Mesenteric fat pad (tissue), 1 donor: ENCODE measurements at regions not wholly inside any gene's neighbourhood (a gene's known extent, or its start where the extent isn't known, plus 50 kb on each side); places are given as distances from the start of the nearest gene placed in this dataset.
"Not testable (repeated sequence)": the region's sequence is repeated elsewhere in the genome, so short reads cannot be mapped to it uniquely, and the experiment has no call there.

Experiments
- DNase-seq: peaks from one replicate; pipeline ENCODE4 v3.0.0-alpha.2; 2020; ENCODE audit warnings: low spot score
- donor health status: DM: yes; HTN: yes; CAD: no.

DNA sequence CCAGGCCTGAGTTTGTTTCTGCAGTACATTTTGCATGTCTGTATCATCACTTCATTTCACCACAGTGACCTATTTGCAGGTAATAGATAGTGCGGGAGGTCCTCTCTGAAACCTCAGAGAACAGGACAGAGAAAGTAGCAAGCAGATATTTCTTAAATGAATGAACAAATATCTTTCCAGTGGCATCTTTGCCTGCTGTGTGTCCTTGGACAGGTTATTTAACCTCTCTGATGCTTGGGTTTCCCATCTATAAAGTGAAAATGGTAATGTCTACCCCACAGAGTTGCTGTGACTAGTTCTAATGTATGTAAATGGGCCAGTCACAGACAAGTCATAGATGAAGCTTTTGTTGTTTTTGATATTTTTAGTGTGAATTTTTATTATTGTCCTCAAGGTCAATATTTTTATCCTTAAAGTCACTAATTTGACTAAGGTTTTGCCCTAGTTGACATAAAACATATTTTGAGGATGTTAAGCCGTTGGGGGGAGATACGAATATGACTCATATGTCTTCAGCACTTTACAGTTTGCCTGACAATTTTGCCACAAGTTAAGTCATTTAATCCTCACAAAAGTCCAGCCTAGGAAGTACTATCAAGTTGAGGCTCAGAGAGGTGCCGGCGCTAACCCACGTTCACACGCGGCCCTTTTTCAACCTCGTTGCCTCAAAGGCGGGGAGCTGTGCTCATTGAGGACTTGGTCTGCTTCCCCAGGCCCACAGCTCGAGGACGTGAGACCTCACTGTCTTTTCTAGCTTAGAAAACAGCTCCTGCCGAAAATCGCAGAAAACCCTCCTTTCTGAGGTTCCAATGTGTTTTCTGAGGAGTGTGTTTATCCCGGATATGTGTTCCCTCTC, 126.7 kb upstream of the STX18 start:
- DNase-seq, result no peak

DNA sequence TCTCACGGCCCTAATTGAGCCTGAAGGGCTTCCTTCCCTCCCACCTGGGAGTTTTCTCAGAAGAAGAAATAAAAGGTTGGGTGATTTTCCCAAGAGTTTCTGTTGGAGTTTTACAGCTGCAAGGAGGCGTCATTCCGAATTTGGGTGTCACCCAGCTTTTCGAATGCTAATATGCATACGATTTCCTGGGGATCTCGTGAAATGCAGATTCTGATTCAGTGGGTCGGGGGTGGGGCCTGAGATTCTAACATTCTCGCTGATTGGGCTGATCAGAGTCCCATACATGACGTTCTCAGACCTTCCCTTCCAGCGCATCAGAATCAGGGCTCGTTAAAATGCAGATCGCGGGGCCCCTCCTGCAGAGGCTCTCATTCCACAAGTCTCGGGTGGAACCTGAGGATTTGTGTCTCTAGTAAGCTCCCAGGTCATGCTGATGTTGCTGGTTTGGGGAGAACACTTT, 125.8 kb upstream of the STX18 start:
- DNase-seq, result no peak

DNA sequence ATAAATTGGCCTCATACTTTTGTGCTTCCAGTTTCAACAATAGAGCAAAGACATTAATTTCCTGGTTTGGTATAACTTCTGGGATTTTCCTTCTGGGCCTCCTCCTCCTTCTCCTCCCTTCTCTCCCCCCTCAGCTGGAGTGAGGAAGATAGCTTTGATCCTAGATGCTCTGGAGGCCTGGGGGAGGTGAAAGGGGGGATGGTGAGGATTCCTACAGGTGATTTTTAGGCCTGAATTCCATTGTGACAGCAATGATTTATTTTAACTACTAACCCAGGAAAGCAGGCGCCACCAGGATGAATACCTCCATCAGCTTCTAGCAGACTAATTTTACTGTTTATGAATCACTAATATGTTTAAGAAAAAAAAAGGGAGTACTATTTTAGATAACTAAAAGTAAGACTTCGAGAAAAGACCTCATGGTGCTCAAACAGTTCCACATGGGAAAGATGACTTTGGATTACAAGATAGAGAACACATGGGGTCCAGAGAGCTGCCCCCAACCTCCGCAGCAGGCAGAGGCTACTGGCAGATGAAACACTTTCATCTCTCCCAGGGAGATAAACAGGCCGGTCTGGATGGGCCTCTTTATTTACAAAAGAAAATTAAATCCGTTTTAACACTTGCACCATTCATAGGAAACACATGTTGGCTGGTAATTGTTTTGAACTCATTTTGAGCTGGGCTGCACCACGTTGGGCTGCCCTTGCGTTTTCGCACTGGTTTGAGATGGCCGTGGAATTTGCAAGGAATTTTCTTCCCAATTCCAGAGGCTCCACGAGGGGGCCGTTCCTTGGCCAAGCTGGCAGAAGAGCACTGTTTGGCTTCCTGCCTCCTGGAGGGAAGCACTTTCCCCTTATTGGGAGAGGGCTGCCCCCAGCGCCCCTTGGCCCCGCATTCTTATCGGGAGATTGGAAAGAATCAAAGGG, 125.1 kb upstream of the STX18 start:
- no peak for DNase-seq

DNA sequence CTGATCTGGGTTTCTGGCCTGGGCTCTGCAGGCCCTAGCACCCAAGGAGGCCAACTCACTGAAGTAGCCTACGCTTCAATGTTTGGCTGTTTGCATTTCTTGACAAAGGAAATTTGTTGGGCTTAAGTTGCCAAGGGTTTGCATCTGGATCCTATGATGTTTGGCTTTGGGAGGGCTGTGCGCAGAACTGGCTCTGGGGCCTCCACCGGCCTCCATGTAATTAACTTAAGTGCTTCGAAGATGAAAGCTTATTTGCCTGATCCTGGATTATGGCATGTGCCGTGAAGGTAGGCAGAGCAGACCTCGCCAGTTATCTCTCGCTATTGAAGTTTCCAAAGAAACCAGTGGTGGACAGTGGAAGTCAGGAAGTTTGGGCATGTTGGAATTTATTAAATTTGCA, 124.3 kb upstream of the STX18 start:
- DNase-seq, result no peak

DNA sequence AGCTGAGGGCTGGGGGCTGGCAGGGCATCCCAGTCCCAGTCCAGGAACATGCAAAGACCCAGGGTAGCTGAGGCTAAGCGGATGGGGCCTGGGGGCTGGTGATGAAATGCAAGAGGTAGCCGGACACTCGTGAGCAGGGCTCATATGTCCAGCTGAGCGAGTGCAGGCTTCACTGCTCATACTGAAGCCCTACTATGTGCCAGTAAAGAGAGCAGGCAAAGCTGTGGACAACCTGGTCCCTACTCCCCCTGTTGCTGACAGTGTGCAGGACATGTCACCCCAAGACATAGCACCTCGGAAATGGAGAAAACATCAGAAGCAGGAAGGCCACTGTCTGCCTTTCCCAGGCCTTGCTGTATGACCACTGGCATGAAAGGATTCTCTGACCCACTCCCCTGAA, 122.4 kb upstream of the STX18 start:
- DNase-seq, result no peak

DNA sequence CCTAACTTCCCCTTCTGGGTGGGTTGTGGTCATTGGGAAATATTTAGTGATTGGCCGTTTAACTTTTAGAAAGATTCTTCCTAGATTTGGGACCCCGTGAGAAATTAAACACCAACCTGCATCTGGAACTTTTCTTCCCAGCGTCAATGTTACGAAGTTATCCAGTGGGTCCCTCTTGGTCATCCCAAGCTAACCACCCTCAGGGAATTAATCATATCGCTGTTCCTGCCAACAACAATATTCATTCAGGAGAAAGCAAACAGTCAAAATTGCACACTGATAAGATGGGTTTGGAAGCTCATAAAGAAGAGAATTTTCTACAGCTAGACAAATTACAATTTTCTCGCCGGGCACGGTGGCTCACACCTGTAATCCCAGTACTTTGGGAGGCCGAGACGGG, 121.2 kb upstream of the STX18 start:
- DNase-seq, result no peak

DNA sequence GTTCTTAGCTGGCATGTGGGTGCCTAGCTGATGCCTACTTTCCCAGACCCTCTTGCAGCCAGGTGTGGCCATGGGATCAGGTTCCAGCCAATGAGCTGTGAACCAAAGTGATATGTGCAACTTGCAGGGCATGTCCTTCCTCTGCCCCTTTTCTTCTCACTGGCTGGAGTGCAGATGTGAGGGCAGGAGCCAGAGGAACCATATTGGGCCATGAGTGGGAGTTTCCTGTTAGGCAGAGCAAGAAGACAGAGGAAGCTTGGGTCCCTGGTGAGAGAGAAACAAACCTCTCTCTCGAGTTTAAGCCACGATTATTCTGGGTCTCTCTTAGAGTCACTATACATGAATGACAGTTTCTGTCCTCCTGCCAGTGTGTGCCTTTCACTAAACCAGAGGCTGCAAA, 120.4 kb upstream of the STX18 start:
- DNase-seq, result no peak

DNA sequence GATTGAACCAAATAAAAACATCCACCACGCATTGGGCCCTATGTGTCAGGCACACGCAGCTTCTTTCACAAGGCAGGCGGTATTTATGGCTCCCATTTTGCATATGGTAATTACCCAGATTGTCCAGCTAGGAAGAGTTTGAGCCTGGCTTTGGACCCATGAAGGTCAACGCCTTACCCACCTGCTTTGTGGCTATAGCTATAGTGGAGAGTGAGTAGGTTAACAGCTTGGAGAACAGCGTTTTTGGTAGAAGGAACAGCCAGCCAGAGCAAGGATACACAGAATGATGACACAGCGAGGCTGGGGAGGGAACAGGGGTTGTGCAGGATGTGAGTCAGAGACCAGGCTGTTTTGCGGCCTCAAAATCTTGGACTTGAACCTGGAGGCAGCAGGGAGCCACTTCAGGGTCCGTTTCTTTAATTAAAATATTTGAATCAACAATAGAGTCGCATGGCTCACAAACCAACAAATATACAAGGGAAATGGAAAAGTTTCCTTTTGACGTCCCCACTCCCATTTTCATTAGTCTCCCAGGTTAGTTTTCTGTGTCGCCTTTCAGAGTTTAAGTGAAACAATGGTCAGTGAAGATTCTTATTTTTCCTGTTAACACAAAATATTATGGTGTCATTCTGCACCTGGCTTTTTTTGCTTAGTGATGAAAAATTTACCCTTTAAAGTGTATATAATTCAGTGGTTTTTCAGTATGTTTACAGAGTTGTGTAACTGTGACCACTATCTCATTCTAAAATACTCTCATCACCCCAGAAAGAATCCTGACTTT, 118.2 kb upstream of the STX18 start:
- DNase-seq, result no peak

DNA sequence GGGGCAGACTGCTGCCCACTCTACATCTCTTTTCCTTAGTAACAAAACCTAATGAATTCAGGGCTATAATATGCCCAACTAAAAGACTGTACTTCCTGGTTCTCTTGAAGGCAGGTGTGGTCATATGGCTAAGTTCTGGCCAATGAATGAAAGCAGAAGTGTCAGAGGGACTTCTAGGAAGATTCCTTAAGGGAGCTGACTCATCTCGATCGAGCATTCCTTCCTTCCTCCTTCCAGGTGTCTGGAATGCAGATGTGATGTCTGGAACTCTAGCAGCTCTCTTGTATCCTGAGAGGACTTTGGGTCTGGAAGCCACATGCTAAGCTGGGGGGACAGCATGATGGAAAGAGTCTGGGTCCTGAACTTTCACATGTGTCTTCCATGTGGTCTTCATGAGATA, 116.2 kb upstream of the STX18 start:
- DNase-seq, result no peak

DNA sequence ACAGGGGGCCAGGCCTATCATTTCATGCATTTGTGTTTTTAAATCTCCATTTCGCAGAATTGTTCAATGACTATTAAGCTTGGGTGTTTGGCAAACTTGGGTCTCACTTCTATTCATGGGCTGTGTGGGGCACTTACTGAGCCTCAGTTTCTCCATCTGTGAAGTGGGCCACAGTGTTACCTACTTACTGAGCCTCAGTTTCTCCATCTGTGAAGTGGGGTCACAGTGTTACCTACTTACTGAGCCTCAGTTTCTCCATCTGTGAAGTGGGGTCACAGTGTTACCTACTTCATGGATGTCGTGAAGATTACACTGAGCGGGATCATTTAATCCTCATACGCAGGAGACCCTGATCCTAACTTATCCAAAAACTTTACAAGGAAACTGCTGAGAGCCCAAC, 115.1 kb upstream of the STX18 start:
- DNase-seq, result no peak

DNA sequence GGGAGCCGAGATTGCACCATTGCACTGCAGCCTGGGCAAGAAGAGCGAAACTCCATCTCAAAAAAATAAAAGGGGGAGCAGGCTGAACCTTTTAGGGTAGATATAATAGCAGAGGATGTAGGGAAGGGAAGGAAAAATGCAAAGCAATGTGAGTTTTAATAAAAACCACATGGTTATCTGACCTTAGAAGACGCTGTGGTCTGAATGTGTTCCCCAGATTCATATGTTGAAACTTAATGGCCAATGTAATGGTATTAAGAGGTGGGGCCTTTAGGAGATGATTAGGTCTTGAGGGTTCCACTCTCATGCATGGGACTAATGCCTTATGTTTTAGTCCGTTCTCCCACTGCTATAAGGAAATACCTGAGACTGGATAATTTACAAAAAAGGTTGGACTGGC, 114.1 kb upstream of the STX18 start:
- no peak for DNase-seq

DNA sequence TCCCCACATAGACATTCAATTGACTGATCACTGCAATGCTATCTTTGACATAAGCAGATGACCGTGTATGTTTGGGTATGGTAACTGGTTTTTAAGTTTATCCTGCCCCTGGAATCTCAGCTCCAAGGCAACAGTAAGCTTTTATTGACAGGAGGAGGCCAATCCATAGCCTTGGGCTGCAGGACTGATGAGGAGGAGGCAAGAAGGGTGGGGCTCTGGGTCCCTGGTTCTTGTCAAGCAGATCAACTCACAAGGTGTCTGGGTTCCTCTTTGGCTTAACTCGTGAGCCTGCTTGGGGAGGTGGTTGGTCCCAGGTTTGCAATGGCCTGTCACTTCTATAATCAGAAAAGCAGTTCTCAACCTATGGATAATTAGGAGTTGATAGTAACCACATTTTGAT, 113.2 kb upstream of the STX18 start:
- DNase-seq, result no peak

DNA sequence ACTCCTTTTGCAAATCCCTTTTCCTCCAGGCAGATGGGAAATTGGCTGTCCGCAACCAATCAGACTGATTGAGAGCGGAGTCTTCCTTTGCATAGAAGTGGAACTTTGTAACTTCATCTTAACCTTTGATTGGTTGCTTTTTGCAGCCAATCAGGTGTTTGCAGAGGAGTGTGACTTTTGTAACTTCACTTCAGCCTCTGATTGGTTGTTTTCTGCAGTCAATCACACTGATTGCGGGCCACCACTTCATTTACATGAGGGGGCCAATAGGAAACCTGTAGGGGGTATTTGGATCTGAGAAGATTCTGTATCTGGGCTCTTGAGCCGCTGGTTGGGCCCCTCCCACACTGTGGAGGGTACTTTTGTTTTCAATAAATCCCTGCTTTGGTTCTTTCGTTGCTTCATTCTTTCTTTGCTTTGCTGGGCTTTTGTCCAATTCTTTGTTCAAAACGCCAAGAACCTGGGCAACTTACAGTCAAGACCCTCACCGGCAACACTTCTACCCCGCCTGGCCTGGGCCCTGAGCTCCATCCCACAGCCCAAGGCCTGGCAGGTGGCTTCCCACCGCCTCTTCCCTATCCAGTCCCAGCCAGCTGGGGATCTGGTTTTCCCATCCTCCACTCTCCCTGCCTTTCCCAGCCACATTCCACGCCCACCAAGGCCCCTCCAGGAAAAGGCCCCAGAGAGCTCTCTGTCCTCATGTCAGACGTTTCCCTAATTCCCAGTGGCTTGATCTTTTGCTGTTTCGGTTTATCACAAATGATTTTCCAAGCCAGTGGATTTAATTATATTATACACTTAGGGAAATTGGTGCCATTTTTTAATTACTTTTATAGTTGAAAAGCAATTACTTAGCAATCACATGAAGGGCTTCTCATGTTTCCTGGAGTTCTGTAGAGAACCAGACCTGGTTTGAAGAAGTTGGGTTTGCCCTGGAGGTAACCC, 110.2 kb upstream of the STX18 start:
- DNase-seq, result no peak

DNA sequence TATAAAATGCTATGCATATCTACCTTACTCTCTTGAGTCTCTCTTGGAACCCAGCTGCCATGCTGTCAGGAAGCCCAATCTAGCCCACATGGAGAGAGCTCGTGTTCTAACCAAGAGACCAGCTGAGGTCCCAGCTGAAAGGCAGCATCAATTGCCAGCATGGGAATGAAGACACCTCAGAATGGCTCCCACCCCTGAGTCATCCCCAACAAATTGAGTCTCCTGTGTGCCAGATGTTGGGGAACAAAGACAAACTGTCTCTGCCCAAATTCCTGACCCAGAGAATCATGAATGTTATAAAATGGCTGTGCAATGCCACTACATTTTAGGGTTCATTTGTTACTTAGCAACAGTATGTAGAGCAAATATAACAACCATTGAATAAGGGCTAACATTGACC, 105.2 kb upstream of the STX18 start:
- DNase-seq, result no peak

DNA sequence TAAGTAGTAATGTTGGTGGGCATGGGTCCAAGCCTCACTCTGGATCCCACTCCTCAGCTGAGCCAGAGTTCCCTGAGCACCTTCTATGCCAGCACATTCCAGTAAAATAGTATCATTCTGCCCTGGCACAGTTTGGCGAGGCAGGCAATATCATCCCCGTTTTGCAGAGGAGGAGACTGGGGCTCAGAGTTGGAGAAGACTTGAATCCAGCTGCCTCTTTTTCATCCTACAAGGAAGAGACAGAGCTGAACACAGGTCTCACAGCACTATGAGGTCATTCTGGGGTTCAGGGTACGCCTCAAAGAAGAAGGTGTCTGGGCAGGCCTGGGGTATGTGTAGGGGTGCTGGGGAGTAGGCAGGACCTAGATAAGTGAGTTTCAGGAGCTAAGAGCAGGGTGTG, 103.9 kb upstream of the STX18 start:
- DNase-seq, result no peak

DNA sequence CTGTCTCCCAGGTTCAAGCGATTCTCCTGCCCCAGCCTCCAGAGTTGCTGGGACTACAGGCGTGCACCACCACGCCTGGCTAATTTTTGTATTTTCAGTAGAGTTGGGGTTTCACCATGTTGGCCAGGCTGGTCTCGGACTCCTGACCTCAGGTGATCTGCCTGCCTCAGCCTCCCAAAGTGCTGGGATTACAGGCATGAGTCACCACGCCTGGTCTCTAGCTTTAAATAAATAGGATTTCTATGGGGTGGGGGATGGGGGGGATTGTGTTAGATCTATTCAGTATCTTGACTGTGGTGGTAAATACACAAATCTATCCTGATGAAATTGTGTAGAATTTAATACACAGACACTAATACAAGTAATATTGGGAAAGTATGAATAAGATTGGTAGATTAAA, 102.4 kb upstream of the STX18 start:
- DNase-seq, result not testable (repeated sequence)

DNA sequence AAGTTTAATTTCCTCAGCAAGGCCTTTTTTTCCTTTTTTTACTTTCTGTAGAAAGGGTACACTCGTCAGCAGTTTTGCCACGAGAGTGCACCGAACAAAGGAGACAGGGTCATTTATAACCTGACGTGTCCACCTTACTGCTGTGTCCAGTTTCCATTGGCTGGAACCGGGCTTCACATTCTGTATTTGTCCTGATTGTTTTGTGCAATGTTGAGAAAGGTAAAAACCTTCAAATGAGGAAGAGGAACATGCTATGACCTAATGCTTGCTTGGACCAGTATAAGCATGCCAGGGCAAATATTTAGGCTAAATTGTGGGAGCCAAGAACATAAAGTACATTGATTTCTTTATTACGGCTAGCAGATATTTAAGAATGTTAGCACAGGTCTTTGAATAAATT, 101.9 kb upstream of the STX18 start:
- DNase-seq, result not testable (repeated sequence)

DNA sequence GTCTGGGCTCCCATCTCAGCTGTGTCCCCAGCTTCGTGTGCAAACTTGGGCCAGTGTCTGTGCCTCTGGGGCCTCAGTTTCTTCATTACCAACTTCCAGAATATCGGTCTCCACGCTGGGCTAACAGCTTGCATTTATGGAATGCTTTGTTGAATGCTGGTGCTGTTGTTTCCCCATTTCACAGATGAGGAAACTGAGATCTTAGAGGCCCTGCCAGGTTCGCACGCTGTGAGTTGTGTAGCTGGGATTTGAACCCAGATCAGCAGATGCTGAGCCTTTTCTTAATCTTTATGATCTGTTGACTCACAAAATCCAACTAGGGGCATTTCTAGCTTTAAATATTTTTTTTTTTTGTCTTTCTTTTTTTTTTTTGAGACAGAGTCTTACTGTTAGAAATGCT, 101.5 kb upstream of the STX18 start:
- no peak for DNase-seq

DNA sequence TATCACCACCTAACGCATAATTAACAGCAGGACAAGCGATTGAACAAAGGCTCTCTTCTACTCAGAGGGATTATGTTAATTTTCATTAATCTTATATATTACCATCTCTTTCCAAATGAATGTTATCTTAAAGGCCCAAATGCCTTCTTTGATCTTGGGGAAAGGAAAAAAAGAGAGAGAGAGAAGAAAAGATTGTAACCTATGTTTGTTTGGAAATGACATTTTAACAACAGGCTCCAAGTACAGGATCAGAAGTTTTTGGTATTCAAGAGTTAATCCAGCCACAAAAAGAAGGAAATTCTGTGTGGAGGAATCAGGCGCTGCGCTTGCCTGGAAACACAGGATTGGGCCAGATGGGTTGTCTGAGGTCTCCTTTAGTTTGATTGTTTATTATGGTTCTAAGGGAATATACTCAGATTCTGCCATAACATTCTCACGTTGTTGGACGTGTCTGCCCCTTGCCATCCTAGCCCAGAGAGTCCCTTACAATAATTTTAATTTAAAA, 100.7 kb upstream of the STX18 start:
- no peak for DNase-seq
